ENCODE measurements at regions not wholly inside any gene's neighbourhood (a gene's known extent, or its start where the extent isn't known, plus 50 kb on each side); places are given as distances from the start of the nearest gene placed in this dataset.
"Not testable (repeated sequence)": the region's sequence is repeated elsewhere in the genome, so short reads cannot be mapped to it uniquely, and the experiment has no call there.

GRCh38 chr10:57898231-57898630 lies 369.5 kb downstream of the IPMK start:
- TF ChIP-seq POLR2A (IDR thresholded peaks at IDR 0.05) = no peak
- TF ChIP-seq, protein P1, sequence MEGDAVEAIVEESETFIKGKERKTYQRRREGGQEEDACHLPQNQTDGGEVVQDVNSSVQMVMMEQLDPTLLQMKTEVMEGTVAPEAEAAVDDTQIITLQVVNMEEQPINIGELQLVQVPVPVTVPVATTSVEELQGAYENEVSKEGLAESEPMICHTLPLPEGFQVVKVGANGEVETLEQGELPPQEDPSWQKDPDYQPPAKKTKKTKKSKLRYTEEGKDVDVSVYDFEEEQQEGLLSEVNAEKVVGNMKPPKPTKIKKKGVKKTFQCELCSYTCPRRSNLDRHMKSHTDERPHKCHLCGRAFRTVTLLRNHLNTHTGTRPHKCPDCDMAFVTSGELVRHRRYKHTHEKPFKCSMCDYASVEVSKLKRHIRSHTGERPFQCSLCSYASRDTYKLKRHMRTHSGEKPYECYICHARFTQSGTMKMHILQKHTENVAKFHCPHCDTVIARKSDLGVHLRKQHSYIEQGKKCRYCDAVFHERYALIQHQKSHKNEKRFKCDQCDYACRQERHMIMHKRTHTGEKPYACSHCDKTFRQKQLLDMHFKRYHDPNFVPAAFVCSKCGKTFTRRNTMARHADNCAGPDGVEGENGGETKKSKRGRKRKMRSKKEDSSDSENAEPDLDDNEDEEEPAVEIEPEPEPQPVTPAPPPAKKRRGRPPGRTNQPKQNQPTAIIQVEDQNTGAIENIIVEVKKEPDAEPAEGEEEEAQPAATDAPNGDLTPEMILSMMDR (IDR thresholded peaks at IDR 0.05) = no peak
- TF ChIP-seq EP300 (IDR thresholded peaks at IDR 0.05) = no peak
- no peaks in the 10 kb centered on the region for H3K4me1 ChIP-seq
- 65 to 82% methylated on average over 4 of the region's 4 CpGs for WGBS, 2 donors
- H3K27ac ChIP-seq = no peak overlapping the region
- DNase-seq (ENCODE audit: low spot score in 2 of 2) = no peak
- no peak overlapping the region for H3K4me3 ChIP-seq
- no peaks in the 10 kb centered on the region for H3K36me3 ChIP-seq
- H3K27me3 ChIP-seq = no peaks in the 10 kb centered on the region
- H3K9me3 ChIP-seq = no peaks in the 10 kb centered on the region

- WGBS, 2 donors = 93 to 97% methylated on average over 6 of the region's 6 CpGs
- DNase-seq (ENCODE audit: low spot score in 2 of 2) = no peak
- no peak for TF ChIP-seq EP300 (IDR thresholded peaks at IDR 0.05)
- TF ChIP-seq, protein P1 (IDR thresholded peaks at IDR 0.05) = no peak
- TF ChIP-seq POLR2A (IDR thresholded peaks at IDR 0.05) = no peak
- H3K36me3 ChIP-seq = no peaks in the 10 kb centered on the region
- no peak overlapping the region for H3K4me3 ChIP-seq
- no peaks in the 10 kb centered on the region for H3K9me3 ChIP-seq
- no peaks in the 10 kb centered on the region for H3K27me3 ChIP-seq
- H3K4me1 ChIP-seq = no peaks in the 10 kb centered on the region
- H3K27ac ChIP-seq = no peak overlapping the region
Measured at GRCh38 chr10:57897611-57898010, 370.1 kb downstream of the IPMK start.

DNA sequence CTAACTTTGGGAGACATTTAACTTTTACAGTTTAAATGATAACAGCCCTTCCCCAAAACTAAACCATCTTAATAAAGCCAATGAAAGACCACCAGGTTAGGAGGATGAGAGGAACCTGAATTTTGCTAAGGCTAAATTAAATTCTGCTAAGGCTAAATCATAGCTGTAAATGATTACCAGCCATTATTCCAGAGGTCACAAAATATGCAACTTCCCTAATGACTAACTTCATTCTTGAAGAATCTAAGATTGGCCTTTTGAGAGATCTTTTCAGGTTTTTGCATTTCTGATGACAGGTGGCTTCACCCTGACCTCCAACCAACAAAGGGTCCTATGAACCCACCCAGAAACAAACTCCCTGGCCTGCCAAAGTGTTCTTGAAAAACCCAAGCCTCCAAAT lies 373.3 kb downstream of the IPMK start:
- Histone ChIP-seq H3K27me3 (no peaks in the 10 kb centered on the region), H3K9me3 (no peaks in the 10 kb centered on the region), H3K4me3 (no peak overlapping the region), H3K27ac (no peak overlapping the region), H3K4me1 (no peaks in the 10 kb centered on the region), H3K36me3 (no peaks in the 10 kb centered on the region)
- no peak for TF ChIP-seq EP300 (IDR thresholded peaks at IDR 0.05)
- TF ChIP-seq, protein P1 (IDR thresholded peaks at IDR 0.05) = no peak
- no peak for TF ChIP-seq POLR2A (IDR thresholded peaks at IDR 0.05)
- no peak for DNase-seq (ENCODE audit: low spot score in 2 of 2)

- no peaks in the 10 kb centered on the region for H3K4me1 ChIP-seq
- 82 to 83% methylated on average over 7 of the region's 7 CpGs for WGBS, 2 donors
- H3K27me3 ChIP-seq = no peaks in the 10 kb centered on the region
- DNase-seq (ENCODE audit: low spot score in 2 of 2) = no peak
- TF ChIP-seq, protein P1 (IDR thresholded peaks at IDR 0.05) = no peak
- TF ChIP-seq EP300 (IDR thresholded peaks at IDR 0.05) (no peak), POLR2A (IDR thresholded peaks at IDR 0.05) (no peak)
- no peak overlapping the region for H3K27ac ChIP-seq
- H3K36me3 ChIP-seq = no peaks in the 10 kb centered on the region
- no peak overlapping the region for H3K4me3 ChIP-seq
- H3K9me3 ChIP-seq = no peaks in the 10 kb centered on the region
Measured at GRCh38 chr10:57891201-57892006, 376.3 kb downstream of the IPMK start.

DNA sequence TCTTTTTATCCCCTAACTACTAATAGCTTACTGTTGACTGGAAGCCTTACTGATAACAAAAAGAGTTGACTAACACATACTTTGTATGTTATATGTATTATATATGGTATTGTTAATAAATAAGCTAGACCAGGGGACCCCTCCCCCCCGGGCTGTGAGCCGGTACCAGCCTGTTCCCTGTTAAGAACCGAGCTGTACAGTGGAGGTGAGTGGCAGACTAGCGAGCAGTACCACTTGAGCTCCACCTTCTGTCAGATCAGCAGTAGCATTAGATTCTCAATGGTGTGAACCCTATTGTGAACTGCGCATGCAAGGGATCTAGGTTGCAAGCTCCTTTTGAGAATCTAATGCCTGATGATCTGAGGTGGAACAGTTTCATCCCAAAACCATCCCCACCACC lies 377.0 kb downstream of the IPMK start:
- 84 to 95% methylated on average over 5 of the region's 5 CpGs for WGBS, 2 donors
- no peak for TF ChIP-seq POLR2A (IDR thresholded peaks at IDR 0.05)
- TF ChIP-seq, protein P1 (IDR thresholded peaks at IDR 0.05) = no peak
- no peak for TF ChIP-seq EP300 (IDR thresholded peaks at IDR 0.05)
- Histone ChIP-seq H3K27me3 (no peaks in the 10 kb centered on the region), H3K4me3 (no peak overlapping the region), H3K36me3 (no peaks in the 10 kb centered on the region), H3K27ac (no peak overlapping the region), H3K4me1 (no peaks in the 10 kb centered on the region), H3K9me3 (no peaks in the 10 kb centered on the region)
- DNase-seq (ENCODE audit: low spot score in 2 of 2) = no peak

DNA sequence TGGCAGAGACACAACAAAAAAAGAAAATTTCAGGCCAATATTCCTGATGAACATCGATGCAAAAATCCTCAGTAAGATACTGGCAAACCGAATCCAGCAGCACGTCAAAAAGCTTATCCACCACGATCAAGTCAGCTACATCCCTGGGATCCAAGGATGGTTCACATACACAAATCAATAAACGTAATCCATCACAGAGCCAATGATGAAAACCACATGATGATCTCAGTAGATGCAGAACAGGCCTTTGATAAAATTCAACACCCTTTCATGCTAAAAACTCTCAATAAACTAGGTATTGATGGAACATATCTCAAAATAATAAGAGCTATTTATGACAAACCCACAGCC lies 382.1 kb downstream of the IPMK start:
- not testable (repeated sequence) for DNase-seq (ENCODE audit: low spot score in 2 of 2)
- WGBS, 2 donors = 85 to 88% methylated on average over 5 of the region's 5 CpGs

More for the DNA sequence above, 382.1 kb downstream of the IPMK start:
- not testable (repeated sequence) for H3K9me3 ChIP-seq, H3K4me1 ChIP-seq, H3K27me3 ChIP-seq, H3K27ac ChIP-seq, H3K36me3 ChIP-seq, H3K4me3 ChIP-seq

All from tibial nerve (tissue), 4 donors.